Gastrocnemius medialis (tissue), 4 donors: ENCODE measurements at regions not wholly inside any gene's neighbourhood (a gene's known extent, or its start where the extent isn't known, plus 50 kb on each side); places are given as distances from the start of the nearest gene placed in this dataset.

Experiments used
- ATAC-seq, 2 donors: fragments of 150-250 bp; one replicate each; pipeline ENCODE4 v1.9.1; 2016
- DNase-seq, 2 donors: peaks; one replicate each; pipeline ENCODE4 v3.0.0-alpha.2; 2019
- H3K27ac ChIP-seq, 4 donors: fragments of 200-600 bp; sonication (generic); 1 replicate in 1 of 4; 2 replicates in 3 of 4; pipeline ENCODE4 v1.5.1; 2016 to 2018; ENCODE audit warnings: mild to moderate bottlenecking in 2 of 4, moderate library complexity in 1 of 4
- H3K27me3 ChIP-seq, 3 donors: fragments of 200-600 bp; sonication (generic) in 2 of 3; 1 replicate in 1 of 3; 2 replicates in 2 of 3; pipeline versions ENCODE4 v1.5.1 to v1.6.0; 2016 to 2019; ENCODE audit warnings: mild to moderate bottlenecking in 1 of 3, moderate library complexity in 1 of 3
- H3K36me3 ChIP-seq, 2 donors: fragments of 200-600 bp; sonication (generic) in 1 of 2; one replicate each; pipeline ENCODE4 v1.5.1; 2017 to 2018
- H3K4me1 ChIP-seq, 2 donors: fragments of 200-600 bp; sonication (generic) in 1 of 2; one replicate each; pipeline ENCODE4 v1.5.1; 2016 to 2017; ENCODE audit warnings: mild to moderate bottlenecking in 2 of 2
- H3K4me3 ChIP-seq, 4 donors: fragments of 200-600 bp; sonication (generic) in 3 of 4; 1 replicate in 1 of 4; 2 replicates in 3 of 4; pipeline ENCODE4 v1.5.1; 2016 to 2019; ENCODE audit warnings: mild to moderate bottlenecking in 2 of 4
- H3K9me3 ChIP-seq, 3 donors: fragments of 200-600 bp; sonication (generic) in 2 of 3; 1 replicate in 1 of 3; 2 replicates in 2 of 3; pipeline ENCODE4 v1.5.1; 2016 to 2019
- CTCF ChIP-seq, 5 experiments: fragments of 450-650 bp in 3 of 5; fragments of 200-600 bp in 2 of 5; sonication (generic) in 2 of 5; IDR thresholded peaks in 4 of 5; conservative IDR thresholded peaks in 1 of 5; 1 replicate in 4 of 5; 2 replicates in 1 of 5; pipeline ENCODE4 v1.5.1; 2016 to 2019; ENCODE audit warnings: antibody characterized with exemption in 5 of 5, mild to moderate bottlenecking in 3 of 5, moderate library complexity in 3 of 5
- POLR2A ChIP-seq, 2 donors: fragments of 450-650 bp; IDR thresholded peaks; one replicate each; pipeline ENCODE4 v1.6.1; 2017; ENCODE audit warnings: antibody characterized with exemption in 2 of 2, mild to moderate bottlenecking in 2 of 2, moderate library complexity in 2 of 2
- in situ Hi-C, 4 donors: fragments of 200-750 bp; cut with MboI; loops; one replicate each; pipeline versions ENCODE4 v1.15.0 to v1.8.0; 2017; ENCODE audit warnings: low sequenced_read_pairs in 4 of 4
- intact Hi-C: fragments of 100-400 bp; cut with DNase I; formaldehyde crosslinking; loops from one replicate; pipeline ENCODE4 v1.15.1; 2023; ENCODE audit warnings: low total_unique reads

- intact Hi-C loops (no loop called here), in situ Hi-C loops (no loop called here)
- Histone ChIP-seq H3K4me1 (no peaks in the 10 kb centered on the region), H3K9me3 (no peaks in the 10 kb centered on the region), H3K4me3 (no peak overlapping the region), H3K36me3 (no peaks in the 10 kb centered on the region), H3K27ac (no peak overlapping the region), H3K27me3 (no peaks in the 10 kb centered on the region)
- DNase-seq (no peak), ATAC-seq (no peak)
- TF ChIP-seq CTCF (IDR thresholded peaks at IDR 0.05 in 4 of 5, conservative IDR thresholded peaks at IDR 0.05 in 1 of 5) (no peak), POLR2A (IDR thresholded peaks at IDR 0.05) (no peak)
Measured at GRCh38 chr7:19269301-19269700, 124.1 kb upstream of the FERD3L start.

GRCh38 chr7:19268737-19269136 lies 123.5 kb upstream of the FERD3L start:
- Histone ChIP-seq H3K4me1 (no peaks in the 10 kb centered on the region), H3K27ac (no peak overlapping the region), H3K36me3 (no peaks in the 10 kb centered on the region), H3K4me3 (no peak overlapping the region), H3K27me3 (no peaks in the 10 kb centered on the region), H3K9me3 (no peaks in the 10 kb centered on the region)
- intact Hi-C loops (no loop called here), in situ Hi-C loops (no loop called here)
- DNase-seq (no peak), ATAC-seq (no peak)
- no peak for TF ChIP-seq CTCF (IDR thresholded peaks at IDR 0.05 in 4 of 5, conservative IDR thresholded peaks at IDR 0.05 in 1 of 5)
- no peak for TF ChIP-seq POLR2A (IDR thresholded peaks at IDR 0.05)

- no peaks in the 10 kb centered on the region for H3K9me3 ChIP-seq
- H3K4me3 ChIP-seq, result no peak overlapping the region
- no peak for DNase-seq
- in situ Hi-C loops, result no loop called here
- no peak overlapping the region for H3K27ac ChIP-seq
- no peaks in the 10 kb centered on the region for H3K27me3 ChIP-seq
- H3K4me1 ChIP-seq, result no peaks in the 10 kb centered on the region
- TF ChIP-seq CTCF (IDR thresholded peaks at IDR 0.05 in 4 of 5, conservative IDR thresholded peaks at IDR 0.05 in 1 of 5) (no peak), POLR2A (IDR thresholded peaks at IDR 0.05) (no peak)
- intact Hi-C loops, result no loop called here
- no peak for ATAC-seq
- H3K36me3 ChIP-seq, result no peaks in the 10 kb centered on the region
Measured at GRCh38 chr7:19262826-19263225, 117.6 kb upstream of the FERD3L start.

GRCh38 chr7:19249281-19249680 lies 104.1 kb upstream of the FERD3L start:
- ATAC-seq, result no peak
- no peaks in the 10 kb centered on the region for H3K27me3 ChIP-seq
- H3K4me3 ChIP-seq, result no peak overlapping the region
- no peaks in the 10 kb centered on the region for H3K4me1 ChIP-seq
- intact Hi-C loops (no loop called here), in situ Hi-C loops (no loop called here)
- H3K36me3 ChIP-seq, result no peaks in the 10 kb centered on the region
- no peak overlapping the region for H3K27ac ChIP-seq
- no peak for TF ChIP-seq POLR2A (IDR thresholded peaks at IDR 0.05)
- TF ChIP-seq CTCF (IDR thresholded peaks at IDR 0.05 in 4 of 5, conservative IDR thresholded peaks at IDR 0.05 in 1 of 5), result no peak
- DNase-seq, result no peak
- no peaks in the 10 kb centered on the region for H3K9me3 ChIP-seq

- no peak overlapping the region for H3K4me3 ChIP-seq
- H3K36me3 ChIP-seq, result no peaks in the 10 kb centered on the region
- TF ChIP-seq CTCF (IDR thresholded peaks at IDR 0.05 in 4 of 5, conservative IDR thresholded peaks at IDR 0.05 in 1 of 5), result no peak
- TF ChIP-seq POLR2A (IDR thresholded peaks at IDR 0.05), result no peak
- no peak for ATAC-seq
- no peaks in the 10 kb centered on the region for H3K9me3 ChIP-seq
- DNase-seq, result no peak
- in situ Hi-C loops, result no loop called here
- intact Hi-C loops, result no loop called here
- no peaks in the 10 kb centered on the region for H3K27me3 ChIP-seq
- no peak overlapping the region for H3K27ac ChIP-seq
- H3K4me1 ChIP-seq, result no peaks in the 10 kb centered on the region
Measured at GRCh38 chr7:19248681-19249080, 103.5 kb upstream of the FERD3L start.
